ENCODE measurements at regions not wholly inside any gene's neighbourhood (a gene's known extent, or its start where the extent isn't known, plus 50 kb on each side); places are given as distances from the start of the nearest gene placed in this dataset.
"Not testable (repeated sequence)": the region's sequence is repeated elsewhere in the genome, so short reads cannot be mapped to it uniquely, and the experiment has no call there.

DNA sequence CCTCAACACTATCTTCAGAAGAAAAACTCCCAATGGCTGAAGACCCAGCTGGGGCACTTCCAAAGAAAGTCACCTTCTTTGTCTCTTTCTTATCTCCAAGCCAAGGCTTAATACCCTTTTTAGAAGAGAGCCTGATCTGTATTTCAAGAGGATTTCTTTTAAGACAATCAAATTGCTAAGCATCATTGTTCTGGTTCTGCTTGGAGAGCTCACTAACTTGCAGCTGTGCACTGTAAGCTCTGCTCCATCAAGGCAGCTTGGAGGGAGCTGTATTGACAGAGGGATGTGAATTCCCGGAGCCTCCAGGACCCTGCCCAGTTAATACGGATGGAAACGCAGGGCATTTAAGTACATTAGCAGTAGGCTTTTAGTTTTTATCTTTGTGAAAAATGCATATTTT lies 253.1 kb downstream of the TDRD15 start:
- POLR2A ChIA-PET = no interaction called here
- TF ChIP-seq ZNF302 (CRISPR knock-in tag; IDR thresholded peaks at IDR 0.05) (no peak), EHF (CRISPR knock-in tag; IDR thresholded peaks at IDR 0.05) (no peak), ESRRA (IDR thresholded peaks at IDR 0.05; ENCODE audit: borderline replicate concordance, low read length) (no peak), HOXA7 (CRISPR knock-in tag; IDR thresholded peaks at IDR 0.05) (no peak), HEYL (CRISPR knock-in tag; IDR thresholded peaks at IDR 0.05) (no peak), SREBF2 (IDR thresholded peaks at IDR 0.05) (no peak), EP300 (IDR thresholded peaks at IDR 0.05) (no peak), JUN (IDR thresholded peaks at IDR 0.05) (no peak), NR3C1 (IDR thresholded peaks at IDR 0.05) (no peak), TFCP2L1 (CRISPR knock-in tag; IDR thresholded peaks at IDR 0.05) (no peak), FOXS1 (CRISPR knock-in tag; IDR thresholded peaks at IDR 0.05) (no peak), GATA3 (IDR thresholded peaks at IDR 0.05; ENCODE audit: borderline replicate concordance) (no peak)
- TF ChIP-seq, protein P1, sequence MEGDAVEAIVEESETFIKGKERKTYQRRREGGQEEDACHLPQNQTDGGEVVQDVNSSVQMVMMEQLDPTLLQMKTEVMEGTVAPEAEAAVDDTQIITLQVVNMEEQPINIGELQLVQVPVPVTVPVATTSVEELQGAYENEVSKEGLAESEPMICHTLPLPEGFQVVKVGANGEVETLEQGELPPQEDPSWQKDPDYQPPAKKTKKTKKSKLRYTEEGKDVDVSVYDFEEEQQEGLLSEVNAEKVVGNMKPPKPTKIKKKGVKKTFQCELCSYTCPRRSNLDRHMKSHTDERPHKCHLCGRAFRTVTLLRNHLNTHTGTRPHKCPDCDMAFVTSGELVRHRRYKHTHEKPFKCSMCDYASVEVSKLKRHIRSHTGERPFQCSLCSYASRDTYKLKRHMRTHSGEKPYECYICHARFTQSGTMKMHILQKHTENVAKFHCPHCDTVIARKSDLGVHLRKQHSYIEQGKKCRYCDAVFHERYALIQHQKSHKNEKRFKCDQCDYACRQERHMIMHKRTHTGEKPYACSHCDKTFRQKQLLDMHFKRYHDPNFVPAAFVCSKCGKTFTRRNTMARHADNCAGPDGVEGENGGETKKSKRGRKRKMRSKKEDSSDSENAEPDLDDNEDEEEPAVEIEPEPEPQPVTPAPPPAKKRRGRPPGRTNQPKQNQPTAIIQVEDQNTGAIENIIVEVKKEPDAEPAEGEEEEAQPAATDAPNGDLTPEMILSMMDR (IDR thresholded peaks at IDR 0.05) = no peak
- TF ChIP-seq, protein P2, sequence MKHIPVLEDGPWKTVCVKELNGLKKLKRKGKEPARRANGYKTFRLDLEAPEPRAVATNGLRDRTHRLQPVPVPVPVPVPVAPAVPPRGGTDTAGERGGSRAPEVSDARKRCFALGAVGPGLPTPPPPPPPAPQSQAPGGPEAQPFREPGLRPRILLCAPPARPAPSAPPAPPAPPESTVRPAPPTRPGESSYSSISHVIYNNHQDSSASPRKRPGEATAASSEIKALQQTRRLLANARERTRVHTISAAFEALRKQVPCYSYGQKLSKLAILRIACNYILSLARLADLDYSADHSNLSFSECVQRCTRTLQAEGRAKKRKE (CRISPR knock-in tag; IDR thresholded peaks at IDR 0.05; ENCODE audit: low read depth) = no peak
- FAIRE-seq = no peak
- H3K9me3 ChIP-seq = no peaks in the 10 kb centered on the region
- no peak overlapping the region for H3K4me3 ChIP-seq
- CTCF ChIA-PET = interaction anchor here (1.4 kb wide), 1 partner anchor 10 kb away, joined by 4 read pairs; no protein-coding TSS in a partner anchor
- no peak overlapping the region for H3K4me2 ChIP-seq
- no peak for DNase-seq (ENCODE audit: low read depth in 1 of 2, low spot score in 1 of 2)
- 25% methylated on average over 3 of the region's 3 CpGs for WGBS (ENCODE audit: missing lambda C conversion rate)
- H3K27ac ChIP-seq = no peak overlapping the region
- no peak for ATAC-seq
- H3K4me1 ChIP-seq = no peaks in the 10 kb centered on the region

DNA sequence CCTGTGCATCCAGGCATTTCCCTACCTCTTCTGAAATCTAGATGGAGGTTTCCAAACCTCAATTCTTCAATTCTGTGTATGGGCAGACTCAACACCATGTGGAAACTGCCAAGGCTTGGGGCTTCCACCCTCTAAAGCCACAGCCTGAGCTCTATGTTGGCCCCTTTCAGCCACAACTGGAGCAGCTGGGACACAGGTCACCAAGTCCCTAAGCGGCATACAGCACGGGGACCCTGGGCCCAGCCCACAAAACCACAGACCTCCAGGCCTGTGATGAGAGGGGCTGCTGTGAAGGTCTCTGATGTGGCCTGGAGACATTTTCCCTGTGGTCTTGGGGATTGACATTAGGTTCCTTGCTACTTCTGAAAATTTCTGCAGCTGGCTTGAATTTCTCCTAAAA lies 255.4 kb downstream of the TDRD15 start:
- Histone ChIP-seq H3K9me3 (no peaks in the 10 kb centered on the region), H3K4me3 (no peak overlapping the region), H3K4me1 (no peaks in the 10 kb centered on the region), H3K4me2 (no peak overlapping the region), H3K27ac (no peak overlapping the region)
- TF ChIP-seq CBX8 (IDR thresholded peaks at IDR 0.05) = no peak
- TF ChIP-seq FOSB (CRISPR knock-in tag; IDR thresholded peaks at IDR 0.05) = no peak
- no peak for TF ChIP-seq ZC3H11A (IDR thresholded peaks at IDR 0.05)
- TF ChIP-seq JUNB (IDR thresholded peaks at IDR 0.05) = no peak
- TF ChIP-seq, protein P2 (CRISPR knock-in tag; IDR thresholded peaks at IDR 0.05; ENCODE audit: low read depth) = no peak
- WGBS (ENCODE audit: missing lambda C conversion rate) = 0% methylated on average over 1 of the region's 2 CpGs
- POLR2A ChIA-PET = no interaction called here
- CTCF ChIA-PET = no interaction called here
- DNase-seq (ENCODE audit: low read depth in 1 of 2, low spot score in 1 of 2) = no peak
- ATAC-seq = no peak
- no peak for FAIRE-seq

DNA sequence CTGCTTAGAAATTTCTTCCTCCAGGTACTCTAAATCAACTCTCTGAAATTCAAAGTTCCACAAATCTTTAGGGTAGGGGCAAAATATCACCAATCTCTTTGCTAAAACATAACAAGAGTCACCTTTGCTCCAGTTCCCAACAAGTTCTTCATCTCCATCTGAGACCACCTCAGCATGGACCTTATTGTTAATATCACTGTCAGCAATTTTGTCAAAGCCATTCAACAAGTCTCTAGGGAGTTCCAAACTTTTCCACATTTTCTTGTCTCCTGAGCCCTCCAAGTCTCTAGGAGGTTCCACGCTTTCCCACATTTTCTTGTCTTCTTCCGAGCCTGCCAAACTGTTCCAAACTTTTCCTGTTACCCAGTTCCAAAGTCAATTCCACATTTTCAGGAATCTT lies 255.9 kb downstream of the TDRD15 start:
- H3K4me2 ChIP-seq; FAIRE-seq; H3K4me3 ChIP-seq; H3K9me3 ChIP-seq; CTCF ChIA-PET; H3K27ac ChIP-seq; DNase-seq (ENCODE audit: low read depth in 1 of 2, low spot score in 1 of 2); ATAC-seq; POLR2A ChIA-PET; H3K4me1 ChIP-seq: not testable (repeated sequence)
- WGBS (ENCODE audit: missing lambda C conversion rate) = 0% methylated on average over 2 of the region's 2 CpGs
- peak; percentile 53 for TF ChIP-seq MAFK (IDR thresholded peaks at IDR 0.05; ENCODE audit: partially characterized antibody)

DNA sequence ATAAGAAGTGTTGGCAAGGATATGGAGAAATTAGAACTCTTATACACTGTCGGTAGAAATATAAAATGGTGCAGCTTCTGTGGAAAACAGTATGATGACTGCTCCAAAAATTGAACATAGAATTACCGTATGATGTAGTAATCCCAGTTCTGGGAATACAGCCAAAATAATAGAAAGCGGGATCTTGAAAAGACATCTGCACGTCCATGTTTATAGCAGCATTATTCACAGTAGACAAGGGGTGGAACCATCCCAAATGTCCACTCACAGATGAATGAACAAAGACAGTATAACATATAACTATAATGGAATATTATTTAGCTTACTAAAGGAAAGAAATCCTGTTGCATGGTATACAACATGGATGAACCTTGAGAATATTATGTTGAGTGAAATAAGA lies 257.7 kb downstream of the TDRD15 start:
- WGBS (ENCODE audit: missing lambda C conversion rate) = 31% methylated on average over 4 of the region's 4 CpGs
- DNase-seq (ENCODE audit: low read depth in 1 of 2, low spot score in 1 of 2) (no peak), FAIRE-seq (no peak), ATAC-seq (no peak)
- ChIA-PET POLR2A (no interaction called here), CTCF (no interaction called here)
- no peak overlapping the region for H3K27ac ChIP-seq
- H3K4me2 ChIP-seq = no peak overlapping the region
- H3K4me1 ChIP-seq = no peaks in the 10 kb centered on the region
- H3K4me3 ChIP-seq = no peak overlapping the region
- H3K9me3 ChIP-seq = no peaks in the 10 kb centered on the region
- TF ChIP-seq, protein P1 (IDR thresholded peaks at IDR 0.05) = no peak
- no peak for TF ChIP-seq MAFK (IDR thresholded peaks at IDR 0.05; ENCODE audit: partially characterized antibody)
- no peak for TF ChIP-seq SMC3 (IDR thresholded peaks at IDR 0.05)
- TF ChIP-seq, protein P3, sequence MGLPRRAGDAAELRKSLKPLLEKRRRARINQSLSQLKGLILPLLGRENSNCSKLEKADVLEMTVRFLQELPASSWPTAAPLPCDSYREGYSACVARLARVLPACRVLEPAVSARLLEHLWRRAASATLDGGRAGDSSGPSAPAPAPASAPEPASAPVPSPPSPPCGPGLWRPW (IDR thresholded peaks at IDR 0.05) = no peak
- no peak for TF ChIP-seq HEYL (CRISPR knock-in tag; IDR thresholded peaks at IDR 0.05)
- TF ChIP-seq GATA3 (IDR thresholded peaks at IDR 0.05; ENCODE audit: borderline replicate concordance) = no peak
